Jurkat, Clone E6-1 (cell line): ENCODE measurements at regions not wholly inside any gene's neighbourhood (a gene's known extent, or its start where the extent isn't known, plus 50 kb on each side); places are given as distances from the start of the nearest gene placed in this dataset.
"Not testable (repeated sequence)": the region's sequence is repeated elsewhere in the genome, so short reads cannot be mapped to it uniquely, and the experiment has no call there.

Experiments
- DNase-seq: peaks from one replicate; pipeline ENCODE4 v3.0.0-alpha.2; 2011; ENCODE audit warnings: low read depth, low spot score
- H3K4me3 ChIP-seq: 2 replicates; pipeline ENCODE4 v1.5.1; 2011; ENCODE audit warnings: mild to moderate bottlenecking, low read length, control low read depth, moderate library complexity

DNA sequence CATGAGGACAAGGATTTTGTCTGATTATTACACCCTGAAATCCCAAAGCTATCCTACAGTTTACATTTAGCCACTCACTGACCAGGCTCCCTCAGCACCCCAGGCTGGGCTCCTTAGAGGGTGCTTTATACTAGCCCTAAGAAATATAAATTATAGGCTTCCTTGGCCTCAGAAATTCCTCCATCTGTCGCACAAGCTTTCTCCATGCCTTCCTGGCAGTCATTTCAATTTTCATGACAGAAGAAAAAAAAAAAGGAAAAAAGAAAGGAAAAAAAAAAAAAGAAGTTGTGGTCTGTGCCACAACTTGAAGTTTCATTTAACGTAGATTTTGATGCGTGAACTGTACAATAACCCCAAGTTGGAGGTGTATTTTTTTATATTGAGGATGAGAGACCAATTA is 719.5 kb downstream of the BCL11A start:
- DNase-seq = no peak
- H3K4me3 ChIP-seq = no peak overlapping the region

- DNase-seq = no peak
- H3K4me3 ChIP-seq = no peak overlapping the region
These were observed 722.9 kb downstream of the BCL11A start for GRCh38 chr2:59830601-59831000.

GRCh38 chr2:59827677-59828076 is 725.8 kb downstream of the BCL11A start:
- H3K4me3 ChIP-seq = no peak overlapping the region

DNA sequence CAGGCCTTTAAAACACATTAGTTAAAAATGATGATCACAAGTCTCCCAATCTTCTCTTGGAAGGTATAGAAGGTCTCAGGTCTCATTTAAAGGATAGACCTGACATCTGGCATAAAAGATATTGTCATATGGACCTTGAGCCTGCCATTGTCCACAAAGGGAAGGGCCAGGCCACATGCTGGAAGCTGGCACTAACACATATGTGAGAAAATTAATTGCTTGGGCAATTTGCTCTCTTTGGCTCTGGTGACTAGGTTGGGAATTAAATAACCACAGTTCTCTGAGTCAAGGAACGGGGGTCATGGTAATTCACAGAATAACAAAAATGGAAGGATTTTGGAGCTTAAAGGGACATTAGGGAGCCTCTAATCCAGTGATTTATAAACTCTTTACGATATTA is 727.3 kb downstream of the BCL11A start:
- H3K4me3 ChIP-seq = no peak overlapping the region
- DNase-seq = no peak

More at GRCh38 chr2:59827677-59828076, 725.8 kb downstream of the BCL11A start:
- DNase-seq = no peak

DNA sequence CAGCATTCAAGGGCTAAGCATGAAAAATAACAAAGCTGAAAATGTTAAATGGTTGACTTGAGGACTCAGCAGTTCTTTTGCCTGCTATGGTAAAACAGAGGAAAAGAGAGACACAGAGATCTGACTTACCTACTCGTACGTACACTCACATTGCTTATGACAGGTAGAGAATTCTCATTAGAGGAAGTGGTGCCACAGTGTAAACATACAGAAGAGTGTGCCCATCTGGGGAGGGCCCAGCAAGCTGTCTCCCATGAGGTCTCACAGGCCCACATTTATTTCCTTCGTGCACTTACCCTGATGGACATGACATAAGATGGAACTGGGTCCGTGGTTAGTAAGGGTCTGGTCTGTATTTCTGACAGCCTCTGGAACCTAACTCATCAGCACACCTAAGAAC is 729.1 kb downstream of the BCL11A start:
- no peak overlapping the region for H3K4me3 ChIP-seq
- DNase-seq = no peak

DNA sequence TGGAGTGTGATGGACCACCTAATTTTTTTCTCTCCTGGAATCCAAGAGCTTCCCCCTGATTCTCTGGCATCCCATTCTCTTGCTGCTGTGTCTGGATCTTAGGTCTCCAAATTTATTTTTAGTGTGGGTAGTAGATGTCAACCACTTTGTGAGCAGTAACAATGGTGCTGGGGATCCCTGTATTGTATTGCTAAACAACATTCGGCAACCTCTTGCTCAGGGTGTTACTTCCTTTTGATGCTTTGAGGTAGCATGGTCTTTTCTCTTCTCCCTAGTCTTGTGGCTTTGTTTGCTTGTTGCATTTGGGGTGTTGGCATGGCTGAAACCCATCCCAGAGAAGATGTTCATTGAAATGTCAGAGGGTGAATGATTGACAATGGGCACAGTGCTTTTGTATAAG is 737.4 kb downstream of the BCL11A start:
- DNase-seq = no peak
- no peak overlapping the region for H3K4me3 ChIP-seq

DNA sequence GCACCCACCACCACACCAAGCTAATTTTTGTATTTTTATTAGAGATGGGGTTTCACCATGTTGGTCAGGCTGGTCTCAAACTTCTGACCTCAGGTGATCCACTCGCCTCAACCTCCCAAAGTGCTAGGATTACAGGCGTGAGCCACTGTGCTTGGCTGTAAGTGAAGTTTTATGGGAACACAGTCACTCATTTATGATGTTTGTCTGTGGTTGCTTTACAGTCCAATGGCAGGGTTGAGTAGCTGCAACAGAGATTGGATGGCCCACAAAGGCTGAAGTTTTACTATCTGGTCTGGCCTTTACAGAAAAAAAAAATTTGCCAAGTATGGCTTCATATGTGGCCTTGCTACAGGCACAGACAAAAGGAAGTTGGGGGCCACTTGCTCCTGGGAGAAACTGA is 743.2 kb downstream of the BCL11A start:
- not testable (repeated sequence) for H3K4me3 ChIP-seq, DNase-seq

GRCh38 chr2:59806486-59806885 is 747.0 kb downstream of the BCL11A start:
- H3K4me3 ChIP-seq = no peak overlapping the region

GRCh38 chr2:59804732-59805131 is 748.7 kb downstream of the BCL11A start:
- no peak overlapping the region for H3K4me3 ChIP-seq
- DNase-seq = no peak

More at GRCh38 chr2:59806486-59806885, 747.0 kb downstream of the BCL11A start:
- DNase-seq = no peak

DNA sequence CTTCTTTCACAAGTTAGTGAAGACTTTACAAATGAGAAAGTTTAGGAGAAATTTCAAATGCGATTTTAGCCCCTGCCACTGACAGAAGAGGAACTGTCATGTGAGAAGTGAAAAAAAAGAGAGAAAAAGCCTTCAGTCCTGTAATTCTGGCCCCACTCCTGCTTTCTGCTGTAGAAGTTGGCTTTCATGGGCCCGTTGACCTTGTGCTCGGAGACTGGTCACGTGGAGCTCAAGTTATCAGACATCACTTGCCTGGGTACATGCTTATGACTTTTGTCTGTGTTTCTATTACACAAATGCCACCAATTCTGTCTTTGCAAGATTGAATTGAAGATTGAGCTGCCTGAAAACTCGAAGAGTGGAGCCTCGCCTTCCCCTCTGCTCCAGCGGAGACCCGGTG is 749.9 kb downstream of the BCL11A start:
- no peak for DNase-seq
- H3K4me3 ChIP-seq = no peak overlapping the region

DNA sequence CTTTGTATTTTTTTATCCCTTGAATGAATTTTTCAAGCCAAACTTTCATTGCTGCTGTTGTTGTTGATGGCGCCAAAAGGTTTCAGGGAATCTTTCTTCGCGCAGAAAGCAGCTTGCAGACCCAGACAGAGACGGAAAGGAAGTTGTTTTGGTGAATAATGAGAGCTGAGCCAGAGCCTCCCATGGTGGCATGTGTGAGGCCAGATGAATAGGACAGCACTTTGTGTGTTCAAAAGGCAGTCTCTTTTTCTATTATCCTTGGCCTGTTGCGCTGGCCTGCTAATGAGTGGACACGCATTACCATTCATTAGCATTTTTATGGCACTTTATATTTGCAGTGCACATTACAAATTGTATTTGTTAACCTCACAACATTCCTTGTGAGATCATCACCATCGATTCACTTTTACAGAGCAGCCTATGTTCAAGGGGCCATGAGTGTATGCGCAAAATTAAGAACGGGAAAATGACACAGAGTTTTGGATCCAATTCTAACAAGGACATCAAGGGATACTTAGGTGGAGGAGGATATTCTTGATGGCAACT is 754.7 kb downstream of the BCL11A start:
- no peak for DNase-seq
- H3K4me3 ChIP-seq = no peak overlapping the region

GRCh38 chr2:59791004-59791618 is 762.3 kb downstream of the BCL11A start:
- DNase-seq = no peak
- H3K4me3 ChIP-seq = no peak overlapping the region

DNA sequence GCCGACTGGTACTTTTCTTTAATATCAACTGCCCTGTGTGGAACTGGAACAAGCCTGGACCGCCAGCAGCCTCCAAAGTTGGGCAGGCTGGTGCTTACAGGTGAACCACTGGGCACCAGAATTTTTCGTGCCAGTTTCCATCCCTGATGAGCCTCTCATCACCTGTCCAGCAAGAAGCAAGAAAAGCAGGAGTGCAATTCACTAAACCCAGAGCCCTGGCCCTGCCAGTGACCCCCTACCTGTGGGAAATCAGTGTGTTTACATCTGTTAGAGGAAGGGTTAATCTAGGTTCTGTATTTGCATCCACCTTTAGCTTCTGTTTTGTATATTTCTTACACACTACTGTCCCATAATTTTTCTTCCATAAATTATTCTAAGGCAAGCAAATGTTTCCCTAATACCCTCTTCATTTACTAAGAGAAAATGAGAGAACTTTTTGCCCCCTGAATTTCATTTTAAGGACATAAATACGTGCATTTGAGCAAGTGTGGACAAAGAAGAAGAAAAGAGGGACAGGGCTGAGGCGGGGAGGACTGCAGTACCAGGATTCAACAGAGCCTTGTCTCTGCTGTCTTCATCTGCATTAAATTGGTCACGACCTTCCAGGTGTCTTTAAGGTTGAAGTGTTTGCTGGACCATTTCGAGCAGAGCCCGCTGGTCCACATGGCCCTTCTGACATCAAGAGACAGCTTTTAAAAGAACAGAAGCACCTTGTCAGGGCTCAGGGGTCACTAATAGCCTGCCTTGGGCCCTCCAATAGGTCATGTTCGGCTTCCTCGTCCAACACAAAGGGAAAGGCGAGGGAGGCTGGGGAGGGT is 763.1 kb downstream of the BCL11A start:
- DNase-seq = no peak
- H3K4me3 ChIP-seq = no peak overlapping the region

DNA sequence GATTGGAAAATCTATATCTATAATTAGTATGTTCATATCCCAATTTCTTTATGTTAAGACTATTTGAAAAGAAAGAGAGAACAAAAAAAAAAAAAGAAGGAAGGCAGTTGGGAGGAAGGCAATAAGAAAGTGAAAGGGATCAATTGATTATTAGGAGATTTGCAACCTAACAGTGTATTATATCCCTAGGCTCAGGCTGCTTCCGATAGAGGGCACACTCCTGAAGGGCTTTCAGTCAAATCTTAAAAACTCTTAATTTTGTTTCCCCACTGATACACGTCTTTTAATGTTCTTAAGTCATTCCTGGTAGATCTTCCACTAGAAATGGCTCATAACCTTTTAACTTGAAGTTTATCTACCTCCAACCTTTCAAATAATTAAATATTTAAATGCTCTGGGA is 763.9 kb downstream of the BCL11A start:
- no peak for DNase-seq

GRCh38 chr2:59787095-59787494 is 766.4 kb downstream of the BCL11A start:
- no peak overlapping the region for H3K4me3 ChIP-seq
- DNase-seq = no peak

More for the DNA sequence above, 763.9 kb downstream of the BCL11A start:
- H3K4me3 ChIP-seq = no peak overlapping the region

GRCh38 chr2:59786684-59787083 is 766.8 kb downstream of the BCL11A start:
- H3K4me3 ChIP-seq = no peak overlapping the region
- DNase-seq = no peak

DNA sequence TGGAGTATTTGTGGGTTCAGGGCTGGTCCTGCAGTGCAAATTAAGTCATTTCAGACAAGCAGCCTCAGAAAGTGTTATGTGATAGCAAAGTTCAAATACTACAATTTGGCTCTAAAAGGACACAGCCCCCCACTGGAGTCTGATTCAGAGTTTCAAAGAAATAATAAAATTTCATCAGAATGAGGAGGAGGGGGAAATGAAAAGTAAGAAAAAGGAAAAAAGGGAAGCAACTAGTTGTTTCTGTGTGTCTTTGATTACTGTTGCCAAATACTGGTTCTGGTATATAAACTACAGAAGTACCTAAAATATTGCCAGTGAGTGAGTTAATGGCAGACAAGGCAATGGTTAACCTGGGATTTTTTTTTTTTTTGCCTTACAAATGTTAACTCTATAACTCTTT is 773.9 kb downstream of the BCL11A start:
- no peak for DNase-seq
- no peak overlapping the region for H3K4me3 ChIP-seq

DNA sequence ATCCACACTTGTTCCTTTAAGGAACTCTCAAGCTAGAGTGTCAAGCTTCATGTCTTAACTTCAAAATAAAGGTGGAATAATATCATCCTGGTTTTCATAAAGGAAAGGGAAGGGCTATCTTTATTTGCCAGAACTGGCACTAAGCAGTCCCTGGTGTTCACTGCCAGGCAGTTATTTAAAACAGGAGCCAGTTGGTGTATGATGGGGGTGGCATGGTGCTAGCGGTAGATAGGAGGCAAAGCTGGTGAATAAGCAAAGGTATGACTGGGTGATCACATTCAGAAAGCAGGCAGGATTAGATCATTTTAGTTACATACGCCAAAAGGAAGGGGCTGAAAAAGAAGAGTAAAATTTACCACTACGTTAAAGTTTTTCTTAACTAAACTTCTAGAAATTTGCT is 776.3 kb downstream of the BCL11A start:
- no peak for DNase-seq
- H3K4me3 ChIP-seq = no peak overlapping the region

GRCh38 chr2:59776726-59777008 is 776.8 kb downstream of the BCL11A start:
- no peak overlapping the region for H3K4me3 ChIP-seq
- no peak for DNase-seq

- DNase-seq = peak; percentile 14
These were observed 778.5 kb downstream of the BCL11A start for GRCh38 chr2:59774821-59775433.

More at GRCh38 chr2:59774821-59775433, 778.5 kb downstream of the BCL11A start:
- no peak overlapping the region for H3K4me3 ChIP-seq
